Right cardiac atrium (tissue), 5 donors: ENCODE measurements at regions not wholly inside any gene's neighbourhood (a gene's known extent, or its start where the extent isn't known, plus 50 kb on each side); places are given as distances from the start of the nearest gene placed in this dataset.

Experiments
- ATAC-seq, 2 donors: fragments of 200-7000 bp; cut with Tn5 transposase; one replicate each; pipeline versions ENCODE4 v1.8.0 to v1.9.1; 2020; ENCODE audit warnings: moderate library complexity in 2 of 2, mild to moderate bottlenecking in 1 of 2
- DNase-seq, 3 donors: peaks; one replicate each; pipeline ENCODE4 v3.0.0-alpha.2; 2020
- H3K27ac ChIP-seq: one replicate; pipeline ENCODE4 v1.5.1; 2013; ENCODE audit warnings: mild to moderate bottlenecking, low read length, control low read depth, moderate library complexity
- H3K27me3 ChIP-seq: one replicate; pipeline ENCODE4 v1.6.1; 2013; ENCODE audit not compliant: control insufficient read depth, insufficient read depth
- H3K4me1 ChIP-seq: one replicate; pipeline ENCODE4 v1.6.1; 2013; ENCODE audit warnings: low read length; ENCODE audit not compliant: control insufficient read depth, insufficient read depth
- H3K4me3 ChIP-seq: one replicate; pipeline ENCODE4 v1.5.1; 2013; ENCODE audit warnings: low read length, control low read depth
- H3K9me3 ChIP-seq: one replicate; pipeline ENCODE4 v1.6.1; 2013; ENCODE audit warnings: low read length; ENCODE audit not compliant: control insufficient read depth
- WGBS: extraction: QIAGEN DNeasy Blood & Tissue Kit; methylation state at CpG from one replicate; pipeline ENCODE4 v1.1.7; 2013; 5-methylcytosine and 5-hydroxymethylcytosine counted together
- intact Hi-C, 4 donors: fragments of 100-400 bp; cut with DNase I; formaldehyde crosslinking; loops; one replicate each; pipeline versions ENCODE4 v1.11.0 to v1.14.0; 2022 to 2023
- donor health status: healthy with polysubstance abuse.
- donor health status: DM: no; HTN: yes; CAD: no.
- donor health status: DM: no; HTN: no; CAD: no.
- donor health status: DM: no; HTN: yes; CAD: no; lungs with severe emphysema.
- donor health status: DM: yes; HTN: yes; CAD: no.

DNA sequence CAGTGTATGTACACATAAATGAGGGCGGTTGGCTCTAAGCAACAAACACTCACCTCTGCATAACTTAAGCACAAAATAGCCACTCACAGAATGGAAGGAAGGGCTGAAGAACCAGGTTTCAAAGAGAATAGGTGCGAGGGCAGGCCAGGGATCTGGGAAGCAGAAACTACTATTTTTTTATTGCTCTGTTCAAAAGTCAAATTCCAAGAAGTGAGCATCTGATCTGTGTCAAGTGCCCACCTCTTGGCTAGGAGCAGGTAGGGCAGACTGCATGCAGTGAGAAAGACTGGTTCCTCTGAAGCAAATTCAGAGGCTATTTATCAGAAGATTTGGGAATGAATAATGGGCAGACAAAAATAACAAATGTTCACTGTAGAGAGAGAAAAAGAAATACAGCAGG, 336.4 kb upstream of the CTNNB1 start:
- H3K27me3 ChIP-seq, result no peaks in the 10 kb centered on the region
- WGBS, result 94% methylated on average over 2 of the region's 2 CpGs
- ATAC-seq, result no peak
- no peak for DNase-seq
- H3K9me3 ChIP-seq, result no peaks in the 10 kb centered on the region
- H3K4me3 ChIP-seq, result no peak overlapping the region
- intact Hi-C loops, result no loop called here
- peaks cover 3% of the 10 kb centered on the region for H3K4me1 ChIP-seq
- H3K27ac ChIP-seq, result no peak overlapping the region

DNA sequence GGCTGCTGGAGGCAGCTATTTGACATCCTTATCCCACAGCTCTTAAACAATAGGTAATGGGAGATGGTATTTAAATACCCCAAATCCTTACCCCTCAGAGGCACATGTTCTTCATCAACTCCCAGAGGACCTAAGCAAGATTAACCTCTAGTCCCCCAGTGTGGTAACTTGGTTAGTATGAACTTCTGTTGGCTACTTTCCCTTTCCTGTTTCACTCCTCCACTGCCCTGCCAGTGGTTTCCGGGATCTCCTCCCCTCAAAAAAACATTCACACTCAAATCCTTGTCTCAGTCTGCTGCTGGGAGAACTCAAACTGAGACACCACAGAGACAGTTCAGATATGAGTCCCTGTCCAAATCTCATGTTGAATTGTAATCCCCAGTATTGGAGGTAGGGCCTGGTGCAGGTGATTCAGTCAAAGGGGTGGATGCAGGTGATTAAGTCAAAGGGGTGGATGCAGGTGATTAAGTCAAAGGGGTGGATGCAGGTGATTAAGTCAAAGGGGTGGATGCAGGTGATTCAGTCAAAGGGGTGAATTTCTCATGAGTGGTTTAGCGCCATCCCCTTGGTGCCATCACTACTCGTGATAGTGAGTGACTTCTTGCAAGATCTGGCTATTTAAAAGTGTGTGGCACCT, 335.0 kb upstream of the CTNNB1 start:
- intact Hi-C loops, result no loop called here
- Histone ChIP-seq H3K27ac (no peak overlapping the region), H3K4me3 (no peak overlapping the region), H3K4me1 (peaks cover 3% of the 10 kb centered on the region), H3K27me3 (no peaks in the 10 kb centered on the region), H3K9me3 (no peaks in the 10 kb centered on the region)
- ATAC-seq, result peak in 1 of 2 donors; percentile 55
- DNase-seq, result no peak
- WGBS, result 81% methylated on average over 3 of the region's 3 CpGs

DNA sequence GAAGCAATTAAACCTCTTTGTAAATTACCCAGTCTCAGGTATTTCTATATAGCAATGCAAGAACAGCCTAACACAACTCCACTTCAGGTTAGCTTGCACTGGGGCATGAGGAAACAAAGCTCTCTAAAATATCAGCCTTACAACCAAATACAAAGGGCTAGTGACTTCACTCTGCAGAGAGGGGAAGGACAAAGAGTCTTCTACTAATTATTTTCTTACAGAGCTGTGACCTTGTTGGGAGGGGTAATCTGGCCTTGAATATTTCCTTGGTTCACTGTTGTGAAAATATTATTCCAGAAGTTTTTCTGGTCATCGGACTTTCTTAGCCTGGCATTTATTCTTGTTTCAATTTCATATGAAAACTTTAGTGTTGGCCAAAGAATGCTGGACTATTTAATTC, 334.4 kb upstream of the CTNNB1 start:
- 48% methylated on average over 1 of the region's 1 CpG for WGBS
- intact Hi-C loops, result no loop called here
- no peaks in the 10 kb centered on the region for H3K9me3 ChIP-seq
- H3K27me3 ChIP-seq, result no peaks in the 10 kb centered on the region
- H3K4me3 ChIP-seq, result no peak overlapping the region
- H3K27ac ChIP-seq, result no peak overlapping the region
- DNase-seq (no peak), ATAC-seq (peak; percentile 57 to 76)
- peaks cover 3% of the 10 kb centered on the region for H3K4me1 ChIP-seq

- intact Hi-C loops, result no loop called here
- no peaks in the 10 kb centered on the region for H3K9me3 ChIP-seq
- peaks cover 3% of the 10 kb centered on the region for H3K4me1 ChIP-seq
- 90% methylated on average over 3 of the region's 3 CpGs for WGBS
- no peak overlapping the region for H3K4me3 ChIP-seq
- no peaks in the 10 kb centered on the region for H3K27me3 ChIP-seq
- DNase-seq (no peak), ATAC-seq (no peak)
- H3K27ac ChIP-seq, result no peak overlapping the region
Observed at GRCh38 chr3:40867797-40868196, 331.5 kb upstream of the CTNNB1 start.

- intact Hi-C loops, result no loop called here
- peaks cover 3% of the 10 kb centered on the region for H3K4me1 ChIP-seq
- DNase-seq, result no peak
Observed at GRCh38 chr3:40869013-40869412, 330.3 kb upstream of the CTNNB1 start.

DNA sequence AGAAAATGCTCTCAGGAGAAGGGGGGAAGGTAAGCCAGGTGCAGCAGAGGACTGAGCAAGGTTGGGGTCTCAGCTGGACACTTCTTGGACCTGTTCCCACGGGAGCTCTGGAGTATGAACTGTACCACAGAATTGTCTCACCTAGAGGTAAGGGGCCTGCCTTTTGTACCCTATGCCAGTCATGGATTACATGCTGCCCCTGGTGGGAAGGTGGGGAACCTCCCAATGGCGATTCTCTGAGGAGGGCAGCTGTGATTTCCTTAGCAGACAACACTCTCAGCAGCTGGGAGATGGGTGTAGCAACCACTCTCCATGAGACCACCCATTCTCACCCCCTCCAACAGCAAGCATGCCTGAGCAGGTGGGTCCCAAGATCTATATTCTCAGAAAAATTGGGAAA, 329.4 kb upstream of the CTNNB1 start:
- no peak overlapping the region for H3K27ac ChIP-seq
- ATAC-seq, result no peak
- intact Hi-C loops, result no loop called here
- H3K9me3 ChIP-seq, result no peaks in the 10 kb centered on the region
- H3K4me1 ChIP-seq, result no peaks in the 10 kb centered on the region
- DNase-seq, result no peak
- no peak overlapping the region for H3K4me3 ChIP-seq
- WGBS, result 84% methylated on average over 2 of the region's 2 CpGs
- no peaks in the 10 kb centered on the region for H3K27me3 ChIP-seq

More at GRCh38 chr3:40869013-40869412, 330.3 kb upstream of the CTNNB1 start:
- Histone ChIP-seq H3K27me3 (no peaks in the 10 kb centered on the region), H3K4me3 (no peak overlapping the region), H3K9me3 (no peaks in the 10 kb centered on the region), H3K27ac (no peak overlapping the region)
- no peak for ATAC-seq
- WGBS, result 58% methylated on average over 4 of the region's 4 CpGs

GRCh38 chr3:40871394-40871793, 327.9 kb upstream of the CTNNB1 start:
- ATAC-seq, result no peak

GRCh38 chr3:40872258-40872920, 326.9 kb upstream of the CTNNB1 start:
- 78% methylated on average over 6 of the region's 6 CpGs for WGBS
- Histone ChIP-seq H3K27me3 (no peaks in the 10 kb centered on the region), H3K27ac (no peak overlapping the region), H3K4me1 (peaks cover under 1% of the 10 kb centered on the region), H3K9me3 (no peaks in the 10 kb centered on the region), H3K4me3 (no peak overlapping the region)
- no peak for ATAC-seq
- intact Hi-C loops, result no loop called here
- no peak for DNase-seq

More at GRCh38 chr3:40871394-40871793, 327.9 kb upstream of the CTNNB1 start:
- H3K4me3 ChIP-seq, result no peak overlapping the region
- H3K9me3 ChIP-seq, result no peaks in the 10 kb centered on the region
- no peak for DNase-seq
- H3K27me3 ChIP-seq, result no peaks in the 10 kb centered on the region
- 46% methylated on average over 4 of the region's 4 CpGs for WGBS
- no peaks in the 10 kb centered on the region for H3K4me1 ChIP-seq
- intact Hi-C loops, result no loop called here
- H3K27ac ChIP-seq, result no peak overlapping the region

- WGBS, result 79% methylated on average over 2 of the region's 2 CpGs
- Histone ChIP-seq H3K4me1 (peaks cover 8% of the 10 kb centered on the region), H3K4me3 (no peak overlapping the region), H3K9me3 (no peaks in the 10 kb centered on the region), H3K27ac (no peak overlapping the region), H3K27me3 (no peaks in the 10 kb centered on the region)
- ATAC-seq, result no peak
- intact Hi-C loops, result no loop called here
- no peak for DNase-seq
Observed at GRCh38 chr3:40873476-40873875, 325.8 kb upstream of the CTNNB1 start.

- Histone ChIP-seq H3K9me3 (no peaks in the 10 kb centered on the region), H3K4me1 (peaks cover 14% of the 10 kb centered on the region), H3K4me3 (no peak overlapping the region), H3K27me3 (no peaks in the 10 kb centered on the region), H3K27ac (no peak overlapping the region)
- 86% methylated on average over 6 of the region's 6 CpGs for WGBS
- no peak for DNase-seq
- intact Hi-C loops, result no loop called here
- ATAC-seq, result no peak
Observed at GRCh38 chr3:40873934-40874699, 325.2 kb upstream of the CTNNB1 start.

GRCh38 chr3:40875581-40875980, 323.7 kb upstream of the CTNNB1 start:
- DNase-seq (no peak), ATAC-seq (no peak)
- Histone ChIP-seq H3K4me3 (no peak overlapping the region), H3K4me1 (peaks cover 14% of the 10 kb centered on the region), H3K27me3 (no peaks in the 10 kb centered on the region), H3K9me3 (no peaks in the 10 kb centered on the region), H3K27ac (no peak overlapping the region)
- 98% methylated on average over 1 of the region's 1 CpG for WGBS
- intact Hi-C loops, result no loop called here
